ENCODE measurements at regions not wholly inside any gene's neighbourhood (a gene's known extent, or its start where the extent isn't known, plus 50 kb on each side); places are given as distances from the start of the nearest gene placed in this dataset.
"Not testable (repeated sequence)": the region's sequence is repeated elsewhere in the genome, so short reads cannot be mapped to it uniquely, and the experiment has no call there.

- DNase-seq = no peak
Observed at GRCh38 chr13:78540058-78540457, 63.3 kb downstream of the POU4F1 start.

GRCh38 chr13:78526044-78526443 is 77.3 kb downstream of the POU4F1 start:
- DNase-seq = not testable (repeated sequence)

GRCh38 chr13:78524936-78525335 is 78.4 kb downstream of the POU4F1 start:
- no peak for DNase-seq

GRCh38 chr13:78521091-78521490 is 82.3 kb downstream of the POU4F1 start:
- no peak for DNase-seq

- no peak for DNase-seq
Observed at GRCh38 chr13:78520425-78520824, 82.9 kb downstream of the POU4F1 start.

- not testable (repeated sequence) for DNase-seq
Observed at GRCh38 chr13:78518482-78518881, 84.9 kb downstream of the POU4F1 start.

- DNase-seq = no peak
Observed at GRCh38 chr13:78499802-78500201, 103.5 kb downstream of the POU4F1 start.

- no peak for DNase-seq
Observed at GRCh38 chr13:78497702-78498355, 105.5 kb downstream of the POU4F1 start.

- no peak for DNase-seq
Observed at GRCh38 chr13:78491978-78492377, 111.4 kb downstream of the POU4F1 start.

DNA sequence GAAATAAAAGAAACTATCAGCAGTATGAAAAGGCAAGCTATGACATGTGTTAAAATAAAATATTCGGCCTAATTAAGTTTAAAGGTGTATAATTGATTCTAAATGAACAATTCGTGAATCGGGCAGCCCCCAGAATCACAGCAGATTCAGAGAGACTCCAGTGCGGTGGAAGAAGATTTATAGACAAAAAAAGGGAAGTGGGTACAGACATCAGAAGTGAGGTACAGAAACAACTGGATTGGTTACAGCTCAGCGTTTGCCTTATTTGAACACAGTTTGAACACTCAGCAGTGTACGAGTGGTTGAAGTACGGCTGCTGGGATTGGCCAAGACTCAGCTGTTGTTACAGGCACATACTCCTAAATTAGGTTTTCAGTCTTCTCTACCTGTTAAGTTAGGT is 113.1 kb downstream of the POU4F1 start:
- DNase-seq = not testable (repeated sequence)

GRCh38 chr13:78487707-78488106 is 115.6 kb downstream of the POU4F1 start:
- DNase-seq = no peak

DNA sequence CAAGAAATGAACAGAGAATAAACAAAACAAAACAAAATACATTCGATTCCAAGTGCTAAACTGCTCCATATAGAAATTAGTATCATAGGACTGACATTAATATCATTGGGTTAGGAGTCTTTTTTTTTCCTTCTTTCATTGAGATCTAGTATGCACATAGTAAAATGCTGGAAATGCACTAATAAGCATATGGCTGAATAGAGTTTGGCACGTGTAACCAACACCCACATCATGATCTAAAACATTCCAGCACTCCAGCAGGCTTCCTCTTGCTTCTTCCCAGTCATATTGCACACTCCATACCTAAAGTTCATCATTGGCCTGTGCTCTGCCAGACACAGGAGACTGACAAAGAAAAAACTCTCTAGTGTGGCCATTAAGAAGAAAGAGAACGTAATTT is 117.5 kb downstream of the POU4F1 start:
- no peak for DNase-seq

DNA sequence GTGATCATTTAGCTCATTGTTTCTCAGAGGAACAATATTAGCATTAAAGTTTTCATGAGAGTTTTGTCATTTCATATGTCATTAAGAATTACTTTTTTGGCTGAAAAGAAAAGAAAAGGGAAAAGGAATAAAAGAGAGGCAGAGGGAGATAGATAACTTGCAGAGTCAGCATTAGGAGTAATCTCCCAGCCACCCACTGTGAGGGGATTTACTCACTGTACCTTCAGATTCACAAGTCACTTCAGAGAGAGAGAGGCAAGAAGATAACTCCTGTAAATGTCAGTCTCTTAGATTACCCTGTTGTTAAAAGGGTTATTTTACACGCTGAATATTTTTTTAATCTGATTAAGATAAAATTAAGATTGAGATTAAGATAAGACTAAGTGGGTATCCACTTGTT is 125.2 kb downstream of the POU4F1 start:
- no peak for DNase-seq

DNA sequence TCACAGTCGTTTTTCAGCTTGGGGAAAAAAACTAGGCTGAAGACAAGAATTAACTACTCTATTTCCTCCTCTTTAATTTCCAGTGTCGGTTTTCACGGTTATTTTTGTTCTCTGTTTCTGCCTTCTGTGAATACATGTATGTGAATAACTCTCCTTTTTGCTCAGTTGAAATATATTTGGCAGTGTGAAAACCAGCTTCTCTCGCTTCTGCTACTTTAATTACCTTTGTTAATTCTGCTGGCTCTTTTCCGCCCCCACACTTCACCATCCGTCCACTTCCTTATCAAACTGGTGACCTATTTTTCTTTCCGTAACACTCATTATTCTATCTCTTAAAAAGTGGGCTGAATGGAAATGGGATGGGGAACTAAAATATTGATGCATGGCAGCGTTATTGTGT is 126.4 kb downstream of the POU4F1 start:
- no peak for DNase-seq

GRCh38 chr13:78468621-78469020 is 134.7 kb downstream of the POU4F1 start:
- DNase-seq = no peak

DNA sequence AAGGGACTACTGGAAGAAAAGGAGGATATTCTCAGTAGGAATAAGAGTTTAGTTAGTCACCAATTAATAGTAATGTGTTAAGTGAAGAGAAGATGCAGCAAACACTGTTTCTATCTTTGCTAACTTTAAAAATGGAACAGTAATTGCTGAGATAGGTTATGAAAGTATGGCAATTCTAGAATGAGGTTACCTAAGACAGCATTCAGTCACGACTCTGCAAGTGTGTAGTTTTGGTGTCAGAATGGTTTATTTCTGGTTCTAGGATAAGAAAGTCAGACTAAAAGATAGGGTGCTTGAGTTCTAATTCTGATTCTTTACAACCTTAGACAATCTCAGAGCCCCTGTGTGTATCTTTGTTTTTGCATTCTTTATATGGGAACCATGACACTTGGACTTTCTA is 138.1 kb downstream of the POU4F1 start:
- DNase-seq = no peak

GRCh38 chr13:78460176-78460575 is 143.2 kb downstream of the POU4F1 start:
- DNase-seq = no peak

- DNase-seq = no peak
Observed at GRCh38 chr13:78443839-78444238, 159.5 kb downstream of the POU4F1 start.

GRCh38 chr13:78437781-78438180 is 165.6 kb downstream of the POU4F1 start:
- peak in 1 of 2 experiments; percentile 47 for DNase-seq

- no peak for DNase-seq
Observed at GRCh38 chr13:78436311-78436710, 167.0 kb downstream of the POU4F1 start.

GRCh38 chr13:78431328-78431727 is 172.0 kb downstream of the POU4F1 start:
- DNase-seq = no peak

DNA sequence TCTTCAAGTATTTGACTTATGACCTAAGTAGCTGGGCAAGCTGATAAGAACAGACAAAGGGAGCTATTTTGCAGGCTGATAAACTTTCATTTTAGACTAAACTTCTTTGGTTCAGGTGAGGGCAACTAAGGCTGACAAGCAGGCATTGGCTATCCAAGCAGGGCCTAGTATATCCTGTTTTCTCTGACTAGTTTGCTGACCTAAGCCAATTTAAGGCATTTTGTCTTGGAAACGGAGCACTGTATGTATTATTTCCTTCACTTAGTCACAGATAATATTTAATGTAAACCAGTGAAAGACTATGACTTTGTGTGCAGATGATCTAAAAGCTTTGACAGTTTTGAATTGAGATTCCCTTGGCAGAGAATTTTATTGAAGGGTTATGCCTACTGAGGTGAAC is 172.5 kb downstream of the POU4F1 start:
- no peak for DNase-seq

DNA sequence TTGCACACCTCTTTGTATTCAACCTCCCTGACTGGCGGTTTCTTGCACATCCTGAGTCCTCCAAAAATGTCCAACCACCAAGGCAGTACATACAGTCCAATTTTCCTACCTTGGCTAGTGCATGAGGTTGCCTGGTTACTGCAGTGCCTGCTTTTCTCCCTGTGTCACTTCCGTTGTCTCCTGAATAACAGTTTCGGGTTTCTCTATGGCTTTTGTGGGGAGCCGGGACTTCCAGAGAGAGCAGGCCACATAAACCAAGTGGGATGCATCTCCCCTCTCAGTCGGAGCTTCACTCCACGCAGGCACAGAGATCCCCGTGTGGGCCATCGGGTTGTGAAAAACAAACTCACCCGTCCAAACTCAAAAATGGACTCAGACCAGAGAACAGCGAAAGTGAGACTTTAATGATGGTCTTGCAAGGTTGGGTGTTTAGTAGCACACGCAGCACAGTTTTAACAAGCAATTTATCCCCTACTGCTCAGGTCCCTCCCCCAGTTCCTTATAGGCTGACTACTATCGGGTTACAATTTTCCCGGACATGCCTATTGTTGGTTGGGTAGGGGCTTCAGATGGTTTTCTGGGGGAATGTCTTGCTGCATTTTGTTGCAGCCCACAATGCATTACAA is 173.1 kb downstream of the POU4F1 start:
- DNase-seq = no peak

- no peak for DNase-seq
Observed at GRCh38 chr13:78428646-78429045, 174.7 kb downstream of the POU4F1 start.

DNA sequence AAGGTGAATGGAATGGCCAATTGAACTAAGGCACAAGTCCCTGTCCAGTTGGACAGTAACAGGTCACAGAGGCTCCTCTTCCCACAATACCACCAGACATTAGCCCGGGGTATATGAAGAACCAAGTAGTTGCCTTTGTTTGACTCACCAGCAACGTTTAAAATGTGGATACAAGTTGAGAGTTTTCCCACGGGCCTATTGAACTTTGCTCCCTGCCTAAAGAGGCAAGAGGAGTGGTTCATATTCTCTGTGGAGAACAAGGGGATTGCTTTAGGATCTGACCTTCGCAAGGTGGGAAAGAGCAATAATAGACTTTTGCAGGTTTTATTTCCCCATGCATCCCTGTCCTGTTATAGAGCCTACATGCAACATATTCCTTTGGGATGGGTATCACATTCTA is 177.2 kb downstream of the POU4F1 start:
- no peak for DNase-seq
